Gastrocnemius medialis (tissue), 4 donors: ENCODE measurements at regions not wholly inside any gene's neighbourhood (a gene's known extent, or its start where the extent isn't known, plus 50 kb on each side); places are given as distances from the start of the nearest gene placed in this dataset.

Source experiments
- ATAC-seq, 2 donors: fragments of 150-250 bp; one replicate each; pipeline ENCODE4 v1.9.1; 2016
- DNase-seq, 2 donors: peaks; one replicate each; pipeline ENCODE4 v3.0.0-alpha.2; 2019
- H3K27ac ChIP-seq, 4 donors: fragments of 200-600 bp; sonication (generic); 1 replicate in 1 of 4; 2 replicates in 3 of 4; pipeline ENCODE4 v1.5.1; 2016 to 2018; ENCODE audit warnings: mild to moderate bottlenecking in 2 of 4, moderate library complexity in 1 of 4
- H3K27me3 ChIP-seq, 3 donors: fragments of 200-600 bp; sonication (generic) in 2 of 3; 1 replicate in 1 of 3; 2 replicates in 2 of 3; pipeline versions ENCODE4 v1.5.1 to v1.6.0; 2016 to 2019; ENCODE audit warnings: mild to moderate bottlenecking in 1 of 3, moderate library complexity in 1 of 3
- H3K36me3 ChIP-seq, 2 donors: fragments of 200-600 bp; sonication (generic) in 1 of 2; one replicate each; pipeline ENCODE4 v1.5.1; 2017 to 2018
- H3K4me1 ChIP-seq, 2 donors: fragments of 200-600 bp; sonication (generic) in 1 of 2; one replicate each; pipeline ENCODE4 v1.5.1; 2016 to 2017; ENCODE audit warnings: mild to moderate bottlenecking in 2 of 2
- H3K4me3 ChIP-seq, 4 donors: fragments of 200-600 bp; sonication (generic) in 3 of 4; 1 replicate in 1 of 4; 2 replicates in 3 of 4; pipeline ENCODE4 v1.5.1; 2016 to 2019; ENCODE audit warnings: mild to moderate bottlenecking in 2 of 4
- H3K9me3 ChIP-seq, 3 donors: fragments of 200-600 bp; sonication (generic) in 2 of 3; 1 replicate in 1 of 3; 2 replicates in 2 of 3; pipeline ENCODE4 v1.5.1; 2016 to 2019
- POLR2A ChIP-seq, 2 donors: fragments of 450-650 bp; IDR thresholded peaks; one replicate each; pipeline ENCODE4 v1.6.1; 2017; ENCODE audit warnings: antibody characterized with exemption in 2 of 2, mild to moderate bottlenecking in 2 of 2, moderate library complexity in 2 of 2
- in situ Hi-C, 4 donors: fragments of 200-750 bp; cut with MboI; loops; one replicate each; pipeline versions ENCODE4 v1.15.0 to v1.8.0; 2017; ENCODE audit warnings: low sequenced_read_pairs in 4 of 4
- intact Hi-C: fragments of 100-400 bp; cut with DNase I; formaldehyde crosslinking; loops from one replicate; pipeline ENCODE4 v1.15.1; 2023; ENCODE audit warnings: low total_unique reads
- TF ChIP-seq, protein P1 (sequence below), 5 experiments: fragments of 450-650 bp in 3 of 5; fragments of 200-600 bp in 2 of 5; sonication (generic) in 2 of 5; IDR thresholded peaks in 4 of 5; conservative IDR thresholded peaks in 1 of 5; 1 replicate in 4 of 5; 2 replicates in 1 of 5; pipeline ENCODE4 v1.5.1; 2016 to 2019; ENCODE audit warnings: antibody characterized with exemption in 5 of 5, mild to moderate bottlenecking in 3 of 5, moderate library complexity in 3 of 5

GRCh38 chr4:24657768-24658617 is 73.6 kb upstream of the DHX15 start:
- Histone ChIP-seq H3K27me3 (no peaks in the 10 kb centered on the region), H3K4me3 (no peak overlapping the region), H3K9me3 (no peaks in the 10 kb centered on the region), H3K4me1 (no peaks in the 10 kb centered on the region), H3K27ac (no peak overlapping the region), H3K36me3 (no peaks in the 10 kb centered on the region)
- TF ChIP-seq, protein P1, sequence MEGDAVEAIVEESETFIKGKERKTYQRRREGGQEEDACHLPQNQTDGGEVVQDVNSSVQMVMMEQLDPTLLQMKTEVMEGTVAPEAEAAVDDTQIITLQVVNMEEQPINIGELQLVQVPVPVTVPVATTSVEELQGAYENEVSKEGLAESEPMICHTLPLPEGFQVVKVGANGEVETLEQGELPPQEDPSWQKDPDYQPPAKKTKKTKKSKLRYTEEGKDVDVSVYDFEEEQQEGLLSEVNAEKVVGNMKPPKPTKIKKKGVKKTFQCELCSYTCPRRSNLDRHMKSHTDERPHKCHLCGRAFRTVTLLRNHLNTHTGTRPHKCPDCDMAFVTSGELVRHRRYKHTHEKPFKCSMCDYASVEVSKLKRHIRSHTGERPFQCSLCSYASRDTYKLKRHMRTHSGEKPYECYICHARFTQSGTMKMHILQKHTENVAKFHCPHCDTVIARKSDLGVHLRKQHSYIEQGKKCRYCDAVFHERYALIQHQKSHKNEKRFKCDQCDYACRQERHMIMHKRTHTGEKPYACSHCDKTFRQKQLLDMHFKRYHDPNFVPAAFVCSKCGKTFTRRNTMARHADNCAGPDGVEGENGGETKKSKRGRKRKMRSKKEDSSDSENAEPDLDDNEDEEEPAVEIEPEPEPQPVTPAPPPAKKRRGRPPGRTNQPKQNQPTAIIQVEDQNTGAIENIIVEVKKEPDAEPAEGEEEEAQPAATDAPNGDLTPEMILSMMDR (IDR thresholded peaks at IDR 0.05 in 4 of 5, conservative IDR thresholded peaks at IDR 0.05 in 1 of 5), result no peak
- no peak for TF ChIP-seq POLR2A (IDR thresholded peaks at IDR 0.05)
- in situ Hi-C loops, result no loop called here
- no peak for ATAC-seq
- DNase-seq, result no peak
- intact Hi-C loops, result no loop called here

GRCh38 chr4:24659241-24659961 is 75.0 kb upstream of the DHX15 start:
- DNase-seq (no peak), ATAC-seq (peak in 1 of 2 donors; percentile 56)
- Histone ChIP-seq H3K9me3 (no peaks in the 10 kb centered on the region), H3K4me1 (no peaks in the 10 kb centered on the region), H3K4me3 (no peak overlapping the region), H3K27me3 (no peaks in the 10 kb centered on the region), H3K36me3 (no peaks in the 10 kb centered on the region), H3K27ac (no peak overlapping the region)
- TF ChIP-seq POLR2A (IDR thresholded peaks at IDR 0.05), result no peak
- TF ChIP-seq, protein P1 (IDR thresholded peaks at IDR 0.05 in 4 of 5, conservative IDR thresholded peaks at IDR 0.05 in 1 of 5), result no peak
- in situ Hi-C loops, result no loop called here
- intact Hi-C loops, result no loop called here

DNA sequence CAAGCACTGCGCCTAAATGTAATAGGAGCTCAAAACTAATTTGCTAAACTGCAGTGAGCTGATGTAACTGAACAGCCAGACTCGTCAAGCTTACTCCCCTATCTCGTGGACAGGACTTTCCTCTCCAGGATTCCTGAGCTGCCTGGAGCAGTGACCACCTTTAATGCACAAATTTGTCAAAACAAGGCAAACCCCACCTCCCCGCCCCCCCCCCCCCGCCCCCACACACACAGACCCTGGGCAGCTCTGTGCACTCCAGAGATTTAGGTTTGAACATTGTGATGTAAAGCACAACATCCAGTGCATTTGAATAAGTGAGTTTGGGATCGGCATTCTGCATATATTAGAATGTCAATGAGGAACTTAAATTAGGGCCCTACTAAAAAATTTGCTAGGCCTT is 77.7 kb upstream of the DHX15 start:
- H3K36me3 ChIP-seq, result no peaks in the 10 kb centered on the region
- no peak for DNase-seq
- no peaks in the 10 kb centered on the region for H3K27me3 ChIP-seq
- H3K27ac ChIP-seq, result no peak overlapping the region
- H3K4me1 ChIP-seq, result no peaks in the 10 kb centered on the region
- intact Hi-C loops (no loop called here), in situ Hi-C loops (no loop called here)
- no peak for ATAC-seq
- H3K9me3 ChIP-seq, result no peaks in the 10 kb centered on the region
- TF ChIP-seq, protein P1 (IDR thresholded peaks at IDR 0.05 in 4 of 5, conservative IDR thresholded peaks at IDR 0.05 in 1 of 5), result no peak
- TF ChIP-seq POLR2A (IDR thresholded peaks at IDR 0.05), result no peak
- no peak overlapping the region for H3K4me3 ChIP-seq

DNA sequence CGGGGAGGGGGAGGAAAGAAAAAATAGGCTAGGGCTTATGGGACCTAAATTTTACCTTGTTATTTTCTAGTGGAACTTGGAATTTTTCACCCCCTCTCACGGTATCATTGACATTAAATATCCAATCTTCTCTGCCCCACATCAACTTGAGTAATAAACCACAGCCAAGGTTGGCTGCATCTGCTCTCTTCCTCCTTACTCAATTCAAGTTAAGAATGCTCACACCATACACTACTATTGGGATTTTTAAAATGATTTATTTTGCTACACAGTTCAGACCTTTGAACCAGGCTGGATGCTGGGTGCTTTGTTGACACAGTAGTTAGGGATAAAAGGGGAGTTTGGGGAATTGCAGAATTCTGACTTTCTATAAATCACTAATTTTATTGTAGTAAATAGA is 78.2 kb upstream of the DHX15 start:
- no peak for TF ChIP-seq POLR2A (IDR thresholded peaks at IDR 0.05)
- TF ChIP-seq, protein P1 (IDR thresholded peaks at IDR 0.05 in 4 of 5, conservative IDR thresholded peaks at IDR 0.05 in 1 of 5), result no peak
- intact Hi-C loops, result no loop called here

More for the DNA sequence above, 78.2 kb upstream of the DHX15 start:
- Histone ChIP-seq H3K9me3 (no peaks in the 10 kb centered on the region), H3K4me1 (no peaks in the 10 kb centered on the region), H3K27ac (no peak overlapping the region), H3K36me3 (no peaks in the 10 kb centered on the region), H3K4me3 (no peak overlapping the region), H3K27me3 (no peaks in the 10 kb centered on the region)
- no peak for ATAC-seq
- no peak for DNase-seq
- in situ Hi-C loops, result no loop called here
